H1 (cell line): ENCODE measurements at regions not wholly inside any gene's neighbourhood (a gene's known extent, or its start where the extent isn't known, plus 50 kb on each side); places are given as distances from the start of the nearest gene placed in this dataset. TPM values are rescaled to one million over a fixed set of nuclear protein-coding genes. Genes with fewer than 3 reads are reported as not detected.

ENCODE experiments used
- small RNA-seq: library from polyadenylated mRNA; stranded (forward); fragments of <200 nt; extraction: miRNeasy Mini kit (QIAGEN cat#:217004); gene quantifications from one replicate; pipeline ENCODE3, GENCODE V24; 2013; ENCODE audit not compliant: insufficient read depth

Small RNAs in the stretch of these regions (small RNA-seq; reads per million reads assigned to genes)
- gene RF00004 = not detected
